K562 (cell line): ENCODE measurements at regions not wholly inside any gene's neighbourhood (a gene's known extent, or its start where the extent isn't known, plus 50 kb on each side); places are given as distances from the start of the nearest gene placed in this dataset.

Source experiments
- ATAC-seq: fragments of 200-7000 bp; cut with Tn5 transposase; 3 replicates; pipeline ENCODE4 v1.9.1; 2020; ENCODE audit warnings: moderate library complexity
- BruUV-seq: library from RNA; stranded (reverse); fragments of 400-500 nt; replicated peaks from 2 replicates; lab custom pipeline; 2021; lab: Mats Ljungman, UMichigan
- CTCF ChIA-PET: fragments of 300-600 bp; formaldehyde crosslinking; extraction: SDS; loops from one replicate; lab custom pipeline; 2021; ENCODE audit warnings: low intra/inter-chr PET ratio; lab: Yijun Ruan, JAX
- POLR2A ChIA-PET: fragments of 300-600, 350-650 bp; sonication (Branson Sonifier 250); formaldehyde crosslinking; extraction: SDS; loops from one replicate; lab custom pipeline; 2021; ENCODE audit warnings: antibody characterized with exemption, inconsistent platforms; lab: Yijun Ruan, JAX
- DNase-seq, 4 experiments: peaks; one replicate each; pipeline versions ENCODE4 v3.0.0 to v3.0.0-alpha.2; 2011 to 2018; ENCODE audit warnings: low spot score in 3 of 4, mixed read lengths in 3 of 4; ENCODE audit errors: extremely low read depth in 1 of 4
- FAIRE-seq: peaks from 2 replicates; lab custom pipeline; 2011; peaks lifted over from hg19 to GRCh38; lab: Jason Lieb, UNC
- H2AFZ ChIP-seq: 2 replicates; pipeline ENCODE4 v1.6.0; 2011; ENCODE audit warnings: low read depth, low read length, control low read depth, inconsistent platforms
- H3K27ac ChIP-seq: fragments of 200-600 bp; 3 replicates; pipeline ENCODE4 v1.8.0; 2011; ENCODE audit warnings: low read depth, mild to moderate bottlenecking, control low read depth, inconsistent platforms, low read length, moderate library complexity, mixed read lengths; ENCODE audit errors: extremely low read depth
- H3K27me3 ChIP-seq, 2 experiments: fragments of 300-600 bp in 1 of 2; 2 replicates in 1 of 2; 3 replicates in 1 of 2; pipeline versions ENCODE4 v1.6.0 to v1.8.0; 2011; ENCODE audit warnings: inconsistent platforms in 2 of 2, low read length in 2 of 2, mild to moderate bottlenecking in 1 of 2, mixed read lengths in 1 of 2, moderate library complexity in 1 of 2; ENCODE audit not compliant: control insufficient read depth in 2 of 2, insufficient read depth in 2 of 2
- H3K36me3 ChIP-seq: fragments of 300-600 bp; 3 replicates; pipeline ENCODE4 v1.8.0; 2011; ENCODE audit warnings: mild to moderate bottlenecking, low read length, inconsistent platforms; ENCODE audit not compliant: control insufficient read depth, insufficient read depth
- H3K4me1 ChIP-seq, 2 experiments: fragments of 200-600 bp in 1 of 2; replicated peaks in 1 of 2; 2 replicates in 1 of 2; 3 replicates in 1 of 2; pipeline versions ENCODE4 v1.5.1 to v1.8.0; 2011; ENCODE audit warnings: inconsistent platforms in 2 of 2, low read length in 2 of 2, mild to moderate bottlenecking in 1 of 2, mixed read lengths in 1 of 2, moderate library complexity in 1 of 2; ENCODE audit not compliant: control insufficient read depth in 2 of 2, insufficient read depth in 2 of 2
- H3K4me2 ChIP-seq: 2 replicates; pipeline ENCODE4 v1.6.1; 2011; ENCODE audit warnings: low read length, control low read depth, inconsistent platforms, mixed read lengths; ENCODE audit not compliant: insufficient read depth
- H3K4me3 ChIP-seq: fragments of 200-600 bp; sonication (generic), shearing (Covaris generic); 2 replicates; pipeline ENCODE4 v1.5.1; 2016; ENCODE audit warnings: control low read depth, inconsistent platforms
- H3K79me2 ChIP-seq: fragments of 200-600 bp; 3 replicates; pipeline ENCODE4 v1.8.0; 2011; ENCODE audit warnings: low read length, inconsistent platforms; ENCODE audit not compliant: control insufficient read depth, insufficient read depth
- H3K9ac ChIP-seq, 2 experiments: 2 replicates each; pipeline versions ENCODE4 v1.6.0 to v1.6.1; 2011; ENCODE audit warnings: low read depth in 2 of 2, low read length in 2 of 2, control low read depth in 1 of 2, inconsistent platforms in 1 of 2, mild to moderate bottlenecking in 1 of 2, mixed read lengths in 1 of 2; ENCODE audit not compliant: insufficient read depth in 1 of 2
- H3K9me1 ChIP-seq: one replicate; pipeline ENCODE4 v1.6.0; 2011; ENCODE audit warnings: inconsistent platforms, mild to moderate bottlenecking, low read length, moderate library complexity; ENCODE audit not compliant: control insufficient read depth, insufficient read depth
- H3K9me3 ChIP-seq: replicated peaks from 2 replicates; pipeline ENCODE4 v1.5.1; 2011; ENCODE audit warnings: low read depth, low read length, inconsistent platforms; ENCODE audit not compliant: control insufficient read depth, insufficient read depth
- H4K20me1 ChIP-seq: replicated peaks from 2 replicates; pipeline ENCODE4 v1.6.1; 2011; ENCODE audit warnings: low read length, inconsistent platforms, mixed read lengths; ENCODE audit not compliant: control insufficient read depth, insufficient read depth
- E2F3 ChIP-seq: fragments of 250-450 bp; sonication (Bioruptor Pico); IDR thresholded peaks from 2 replicates; pipeline ENCODE4 v1.4.0; 2020; ENCODE audit warnings: mild to moderate bottlenecking
- E2F5 ChIP-seq: sonication (generic); formaldehyde crosslinking; IDR thresholded peaks from 2 replicates; pipeline ENCODE4 v1.8.0; 2022; ENCODE audit warnings: mild to moderate bottlenecking, missing genetic modification reagents
- GABPB1 ChIP-seq: sonication (generic); formaldehyde crosslinking; IDR thresholded peaks from 2 replicates; pipeline ENCODE4 v1.8.0; 2022; ENCODE audit warnings: mild to moderate bottlenecking, missing genetic modification reagents
- HBP1 ChIP-seq: fragments of 450-650 bp; formaldehyde crosslinking; IDR thresholded peaks from 2 replicates; pipeline ENCODE4 v1.4.0; 2022; ENCODE audit warnings: missing genetic modification characterization
- HMG20B ChIP-seq: fragments of 250-450 bp; sonication (Bioruptor Pico); IDR thresholded peaks from 2 replicates; pipeline ENCODE4 v1.5.0; 2021; ENCODE audit warnings: mild to moderate bottlenecking
- HNRNPUL1 ChIP-seq: fragments of 200-400 bp; formaldehyde crosslinking; IDR thresholded peaks from 2 replicates; pipeline ENCODE4 v1.6.1; 2017; ENCODE audit warnings: low read length
- KLF13 ChIP-seq: fragments of 450-650 bp; IDR thresholded peaks from 2 replicates; pipeline ENCODE4 v1.6.1; 2016; ENCODE audit warnings: missing genetic modification characterization, low read depth, mild to moderate bottlenecking, missing compliant biosample characterization, moderate library complexity, borderline replicate concordance
- MED1 ChIP-seq: sonication (generic); formaldehyde crosslinking; IDR thresholded peaks from 2 replicates; pipeline ENCODE4 v1.8.1; 2023; ENCODE audit warnings: missing genetic modification reagents, borderline replicate concordance
- MTF1 ChIP-seq: fragments of 250-450 bp; sonication (Bioruptor Pico); IDR thresholded peaks from 2 replicates; pipeline ENCODE4 v1.9.0; 2021; ENCODE audit warnings: moderate library complexity, mild to moderate bottlenecking, inconsistent platforms, borderline replicate concordance
- XRCC3 ChIP-seq: fragments of 450-650 bp; IDR thresholded peaks from 2 replicates; pipeline ENCODE4 v1.6.1; 2017; ENCODE audit warnings: mild to moderate bottlenecking, moderate library complexity
- YBX1 ChIP-seq: fragments of 450-650 bp; IDR thresholded peaks from 2 replicates; pipeline ENCODE4 v1.7.1; 2016; ENCODE audit warnings: mild to moderate bottlenecking
- ZKSCAN8 ChIP-seq: fragments of 200-800 bp; sonication (Bioruptor generic); IDR thresholded peaks from 2 replicates; pipeline ENCODE4 v1.6.1; 2016; ENCODE audit warnings: missing genetic modification characterization, missing compliant biosample characterization
- ZNF146 ChIP-seq: IDR thresholded peaks from one replicate; pipeline ENCODE4 v1.6.1; 2018; ENCODE audit warnings: missing compliant biosample characterization; ENCODE audit not compliant: unreplicated experiment
- ZSCAN29 ChIP-seq: fragments of 450-650 bp; IDR thresholded peaks from 2 replicates; pipeline ENCODE4 v1.6.1; 2017
- ZSCAN32 ChIP-seq: fragments of 450-650 bp; formaldehyde crosslinking; IDR thresholded peaks from 2 replicates; pipeline ENCODE4 v1.4.0; 2020; ENCODE audit warnings: mild to moderate bottlenecking, moderate library complexity
- WGBS: fragments of 100-300 bp; shearing (Covaris generic); methylation state at CpG from one replicate; pipeline ENCODE4 v1.1.6; 2016; ENCODE audit warnings: low coverage, mixed read lengths; ENCODE audit not compliant: insufficient coverage; ENCODE audit errors: missing lambda C conversion rate; 5-methylcytosine and 5-hydroxymethylcytosine counted together
- in situ Hi-C: fragments of 300-500 bp; cut with MboI; formaldehyde crosslinking; loops from 4 replicates; pipeline ENCODE4 v1.15.0; 2018; ENCODE audit warnings: inconsistent platforms, mixed read lengths
- intact Hi-C: fragments of 100-400 bp; cut with micrococcal nuclease; formaldehyde crosslinking; loops from 2 replicates; pipeline ENCODE4 v1.14.2; 2022
- TF ChIP-seq, protein P1 (sequence below): fragments of 200-800 bp; sonication (Bioruptor generic); IDR thresholded peaks from 2 replicates; pipeline ENCODE4 v1.6.1; 2017; ENCODE audit warnings: missing genetic modification characterization, missing compliant biosample characterization
- TF ChIP-seq, protein P2 (sequence below): fragments of 250-450 bp; sonication (Bioruptor Pico); IDR thresholded peaks from 2 replicates; pipeline ENCODE4 v1.8.0; 2021; ENCODE audit warnings: moderate library complexity, mild to moderate bottlenecking, inconsistent platforms

- TF ChIP-seq, protein P1, sequence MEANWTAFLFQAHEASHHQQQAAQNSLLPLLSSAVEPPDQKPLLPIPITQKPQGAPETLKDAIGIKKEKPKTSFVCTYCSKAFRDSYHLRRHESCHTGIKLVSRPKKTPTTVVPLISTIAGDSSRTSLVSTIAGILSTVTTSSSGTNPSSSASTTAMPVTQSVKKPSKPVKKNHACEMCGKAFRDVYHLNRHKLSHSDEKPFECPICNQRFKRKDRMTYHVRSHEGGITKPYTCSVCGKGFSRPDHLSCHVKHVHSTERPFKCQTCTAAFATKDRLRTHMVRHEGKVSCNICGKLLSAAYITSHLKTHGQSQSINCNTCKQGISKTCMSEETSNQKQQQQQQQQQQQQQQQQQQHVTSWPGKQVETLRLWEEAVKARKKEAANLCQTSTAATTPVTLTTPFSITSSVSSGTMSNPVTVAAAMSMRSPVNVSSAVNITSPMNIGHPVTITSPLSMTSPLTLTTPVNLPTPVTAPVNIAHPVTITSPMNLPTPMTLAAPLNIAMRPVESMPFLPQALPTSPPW (CRISPR knock-in tag) = no peak
- TF ChIP-seq ZNF146 = no peak
- TF ChIP-seq MTF1 (CRISPR knock-in tag) = no peak
- TF ChIP-seq XRCC3 = no peak
Measured at GRCh38 chr5:58378613-58379390, 81.1 kb downstream of the PLK2 start (continued).

DNA sequence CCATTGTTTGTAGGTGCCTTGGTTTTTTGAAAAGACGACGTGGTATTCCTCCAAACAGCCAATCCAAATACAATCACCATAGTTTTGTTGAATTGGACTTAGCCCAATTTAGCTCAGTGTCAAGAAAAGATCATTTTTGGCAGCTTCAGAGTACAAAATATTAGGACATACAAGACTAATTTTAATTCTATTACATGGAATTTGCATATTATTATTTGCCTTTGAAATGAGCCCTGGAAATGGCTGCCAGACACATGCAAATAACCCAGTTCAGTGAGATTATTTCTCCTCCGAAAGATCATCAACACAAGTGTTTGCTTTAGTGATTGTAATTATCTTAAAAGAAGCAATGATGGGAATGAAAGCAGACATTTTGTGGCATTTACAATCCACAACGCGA, 89.3 kb downstream of the PLK2 start:
- no peak overlapping the region for H2AFZ ChIP-seq
- no peak overlapping the region for H3K4me3 ChIP-seq
- no peaks in the 10 kb centered on the region for H3K9me3 ChIP-seq
- 10% methylated on average over 5 of the region's 5 CpGs for WGBS
- H4K20me1 ChIP-seq = no peaks in the 10 kb centered on the region
- H3K79me2 ChIP-seq = no peaks in the 10 kb centered on the region
- ATAC-seq (no peak), FAIRE-seq (no peak), DNase-seq (no peak)
- H3K27me3 ChIP-seq = no peaks in the 10 kb centered on the region
- no peak overlapping the region for H3K9ac ChIP-seq
- in situ Hi-C loops (no loop called here), intact Hi-C loops (no loop called here)
- ChIA-PET CTCF (no interaction called here), POLR2A (no interaction called here)
- no peaks in the 10 kb centered on the region for H3K36me3 ChIP-seq
- no peak overlapping the region for H3K4me2 ChIP-seq
- BruUV-seq = no TSS peak
- no peaks in the 10 kb centered on the region for H3K9me1 ChIP-seq
- H3K27ac ChIP-seq = no peak overlapping the region
- H3K4me1 ChIP-seq = peaks cover 0 to 3% of the 10 kb centered on the region in 2 experiments; a peak in 1 of 5 replicates
- TF ChIP-seq E2F3 (CRISPR knock-in tag) = no peak
- TF ChIP-seq ZSCAN32 (CRISPR knock-in tag) = no peak
- no peak for TF ChIP-seq HBP1
- TF ChIP-seq GABPB1 (CRISPR knock-in tag) = no peak
- TF ChIP-seq ZKSCAN8 (CRISPR knock-in tag) = no peak
- TF ChIP-seq, protein P2, sequence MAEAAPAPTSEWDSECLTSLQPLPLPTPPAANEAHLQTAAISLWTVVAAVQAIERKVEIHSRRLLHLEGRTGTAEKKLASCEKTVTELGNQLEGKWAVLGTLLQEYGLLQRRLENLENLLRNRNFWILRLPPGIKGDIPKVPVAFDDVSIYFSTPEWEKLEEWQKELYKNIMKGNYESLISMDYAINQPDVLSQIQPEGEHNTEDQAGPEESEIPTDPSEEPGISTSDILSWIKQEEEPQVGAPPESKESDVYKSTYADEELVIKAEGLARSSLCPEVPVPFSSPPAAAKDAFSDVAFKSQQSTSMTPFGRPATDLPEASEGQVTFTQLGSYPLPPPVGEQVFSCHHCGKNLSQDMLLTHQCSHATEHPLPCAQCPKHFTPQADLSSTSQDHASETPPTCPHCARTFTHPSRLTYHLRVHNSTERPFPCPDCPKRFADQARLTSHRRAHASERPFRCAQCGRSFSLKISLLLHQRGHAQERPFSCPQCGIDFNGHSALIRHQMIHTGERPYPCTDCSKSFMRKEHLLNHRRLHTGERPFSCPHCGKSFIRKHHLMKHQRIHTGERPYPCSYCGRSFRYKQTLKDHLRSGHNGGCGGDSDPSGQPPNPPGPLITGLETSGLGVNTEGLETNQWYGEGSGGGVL (CRISPR knock-in tag) = no peak
- no peak for TF ChIP-seq HNRNPUL1
- no peak for TF ChIP-seq E2F5 (CRISPR knock-in tag)
- TF ChIP-seq KLF13 (tag) = no peak
- no peak for TF ChIP-seq HMG20B (CRISPR knock-in tag)
- TF ChIP-seq YBX1 = no peak
- no peak for TF ChIP-seq MED1
- TF ChIP-seq ZSCAN29 = no peak
